AG04450 (cell line): ENCODE measurements at regions not wholly inside any gene's neighbourhood (a gene's known extent, or its start where the extent isn't known, plus 50 kb on each side); places are given as distances from the start of the nearest gene placed in this dataset.

ENCODE experiments used
- CTCF ChIA-PET: fragments of 300-600, 350-600 bp; formaldehyde crosslinking; extraction: SDS; loops from one replicate; lab custom pipeline; 2022; ENCODE audit warnings: antibody characterized with exemption, inconsistent platforms; lab: Charles Lee
- POLR2A ChIA-PET: fragments of 350-600 bp; formaldehyde crosslinking; extraction: SDS; loops from one replicate; lab custom pipeline; 2021; ENCODE audit warnings: antibody characterized with exemption, inconsistent platforms; lab: Yijun Ruan, JAX
- DNase-seq: peaks from one replicate; pipeline ENCODE4 v3.0.0-alpha.2; 2011; ENCODE audit warnings: low read depth, low spot score
- H3K27ac ChIP-seq: one replicate; pipeline ENCODE4 v1.5.1; 2012; ENCODE audit warnings: low read depth, low read length, control low read depth
- H3K27me3 ChIP-seq: one replicate; pipeline ENCODE4 v1.6.0; 2012; ENCODE audit warnings: low read length; ENCODE audit not compliant: control insufficient read depth, insufficient read depth
- H3K4me3 ChIP-seq: 2 replicates; pipeline ENCODE4 v1.5.1; 2011; ENCODE audit warnings: mild to moderate bottlenecking, low read depth, low read length, control low read depth
- H3K9me3 ChIP-seq: 2 replicates; pipeline ENCODE4 v1.5.1; 2012; ENCODE audit warnings: low read length; ENCODE audit not compliant: control insufficient read depth, insufficient read depth
- CTCF ChIP-seq: IDR thresholded peaks from 2 replicates; pipeline ENCODE4 v1.5.1; 2011; ENCODE audit warnings: low read depth, low read length, control low read depth, inconsistent platforms

GRCh38 chr2:55751966-55752365 lies 58.3 kb upstream of the PNPT1 start:
- Histone ChIP-seq H3K9me3 (peaks cover 4% of the 10 kb centered on the region; the same call in 1 of the 2 replicates), H3K27ac (no peak overlapping the region), H3K27me3 (no peaks in the 10 kb centered on the region), H3K4me3 (no peak overlapping the region)
- DNase-seq = no peak
- ChIA-PET CTCF (interaction anchor here (1.1 to 1.4 kb wide), 2 partner anchors 34 to 432 kb away, joined by 3 to 4 read pairs; partner anchors contain the start of gene CCDC85A), POLR2A (no interaction called here)
- no peak for TF ChIP-seq CTCF

GRCh38 chr2:55743583-55743982 lies 49.9 kb upstream of the PNPT1 start:
- ChIA-PET CTCF (no interaction called here), POLR2A (no interaction called here)
- DNase-seq = no peak
- TF ChIP-seq CTCF = no peak
- Histone ChIP-seq H3K27me3 (no peaks in the 10 kb centered on the region), H3K27ac (no peak overlapping the region), H3K4me3 (no peak overlapping the region), H3K9me3 (no peaks in the 10 kb centered on the region; the same call in 1 of the 2 replicates)
